ENCODE measurements at regions not wholly inside any gene's neighbourhood (a gene's known extent, or its start where the extent isn't known, plus 50 kb on each side); places are given as distances from the start of the nearest gene placed in this dataset.

DNA sequence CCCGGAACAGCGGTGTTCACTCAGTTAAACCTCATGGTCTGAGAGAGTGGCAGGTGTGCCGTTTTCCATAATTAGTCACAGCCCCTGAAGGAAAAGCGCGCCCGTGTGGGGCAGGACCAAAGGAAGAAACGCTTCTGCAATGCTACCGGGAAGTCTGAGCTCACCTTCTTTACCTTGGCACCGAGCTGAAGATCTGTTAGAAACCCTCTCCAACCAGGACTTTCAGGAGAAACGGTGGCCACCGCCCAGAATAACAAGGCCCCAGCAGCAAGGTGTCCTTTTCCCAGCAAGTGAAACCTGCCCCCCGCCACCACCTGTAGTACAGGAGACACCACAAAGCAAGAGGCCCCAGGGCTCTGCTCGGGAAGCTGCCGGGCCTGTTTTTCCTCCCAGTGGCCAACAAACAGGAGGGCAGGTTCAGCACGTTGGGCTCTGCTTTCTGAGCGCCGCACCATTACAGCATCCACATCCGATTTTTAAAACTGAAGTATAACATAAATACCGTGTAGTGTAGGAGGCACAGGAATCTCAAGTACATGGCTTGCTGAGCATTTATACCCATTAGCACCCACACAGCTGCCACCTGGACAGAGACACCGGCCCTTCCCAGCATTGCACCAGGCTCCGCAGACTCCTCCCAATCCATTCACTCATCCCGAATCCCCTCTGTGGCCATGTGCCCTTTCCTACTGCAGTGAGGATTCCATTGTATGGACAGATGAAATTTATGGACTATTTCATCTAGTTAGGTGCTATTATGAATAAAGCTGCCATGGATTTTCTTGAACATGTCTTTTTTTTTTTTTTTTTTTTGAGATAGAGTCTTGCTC is 121.8 kb upstream of the RIOK3 start:
- ATAC-seq (no peak), DNase-seq (no peak)
- Mint-ChIP-seq H3K27me3 (no peaks in the 10 kb centered on the region), H3K27ac (no peak overlapping the region), H3K4me1 (peaks cover 3% of the 10 kb centered on the region), H3K36me3 (ENCODE audit: low read depth) (no peaks in the 10 kb centered on the region), H3K4me3 (no peak overlapping the region)
- H3K9me3 ChIP-seq (ENCODE audit: control insufficient read depth, low read length, poor library complexity, severe bottlenecking), result no peaks in the 10 kb centered on the region

- no peaks in the 10 kb centered on the region for H3K36me3 Mint-ChIP-seq (ENCODE audit: low read depth)
- DNase-seq (no peak), ATAC-seq (no peak)
- H3K4me3 Mint-ChIP-seq, result no peak overlapping the region
- no peak overlapping the region for H3K27ac Mint-ChIP-seq
- H3K4me1 Mint-ChIP-seq, result peaks cover 3% of the 10 kb centered on the region
- no peaks in the 10 kb centered on the region for H3K27me3 Mint-ChIP-seq
- H3K9me3 ChIP-seq (ENCODE audit: control insufficient read depth, low read length, poor library complexity, severe bottlenecking), result no peaks in the 10 kb centered on the region
These were observed 120.7 kb upstream of the RIOK3 start for GRCh38 chr18:23332356-23332755.

- H3K4me1 Mint-ChIP-seq, result peaks cover 3% of the 10 kb centered on the region
- no peak overlapping the region for H3K4me3 Mint-ChIP-seq
- ATAC-seq, result no peak
These were observed 119.3 kb upstream of the RIOK3 start for GRCh38 chr18:23333827-23334226.

DNA sequence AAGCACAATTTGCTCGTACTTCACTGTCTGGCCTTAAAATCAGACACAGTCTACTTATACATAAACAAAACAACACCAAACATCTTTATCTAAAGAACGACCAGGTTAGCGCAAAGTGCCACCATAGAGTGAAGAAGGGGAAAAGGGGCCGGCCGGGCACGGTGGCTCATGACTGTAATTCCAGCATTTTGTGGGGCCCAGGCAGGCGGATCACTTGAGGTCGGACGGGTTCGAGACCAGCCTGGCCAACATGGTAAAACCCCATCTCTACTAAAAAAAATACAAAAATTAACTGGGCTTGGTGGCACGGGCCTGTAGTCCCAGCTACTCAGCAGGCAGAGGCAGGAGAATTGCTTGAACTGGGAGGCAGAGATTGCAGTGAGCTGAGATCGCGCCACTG is 118.5 kb upstream of the RIOK3 start:
- no peak for ATAC-seq
- Mint-ChIP-seq H3K27ac (no peak overlapping the region), H3K27me3 (no peaks in the 10 kb centered on the region), H3K4me1 (peaks cover 3% of the 10 kb centered on the region), H3K36me3 (ENCODE audit: low read depth) (no peaks in the 10 kb centered on the region), H3K4me3 (no peak overlapping the region)
- no peak for DNase-seq
- H3K9me3 ChIP-seq (ENCODE audit: control insufficient read depth, low read length, poor library complexity, severe bottlenecking), result no peaks in the 10 kb centered on the region

More at GRCh38 chr18:23333827-23334226, 119.3 kb upstream of the RIOK3 start:
- no peaks in the 10 kb centered on the region for H3K27me3 Mint-ChIP-seq
- no peaks in the 10 kb centered on the region for H3K9me3 ChIP-seq (ENCODE audit: control insufficient read depth, low read length, poor library complexity, severe bottlenecking)
- no peak overlapping the region for H3K27ac Mint-ChIP-seq
- no peaks in the 10 kb centered on the region for H3K36me3 Mint-ChIP-seq (ENCODE audit: low read depth)
- no peak for DNase-seq

GRCh38 chr18:23336101-23336500 is 117.0 kb upstream of the RIOK3 start:
- Mint-ChIP-seq H3K27me3 (no peaks in the 10 kb centered on the region), H3K4me1 (peaks cover 3% of the 10 kb centered on the region), H3K27ac (no peak overlapping the region), H3K4me3 (no peak overlapping the region), H3K36me3 (ENCODE audit: low read depth) (no peaks in the 10 kb centered on the region)
- H3K9me3 ChIP-seq (ENCODE audit: control insufficient read depth, low read length, poor library complexity, severe bottlenecking), result no peaks in the 10 kb centered on the region
- ATAC-seq, result no peak
- DNase-seq, result no peak

DNA sequence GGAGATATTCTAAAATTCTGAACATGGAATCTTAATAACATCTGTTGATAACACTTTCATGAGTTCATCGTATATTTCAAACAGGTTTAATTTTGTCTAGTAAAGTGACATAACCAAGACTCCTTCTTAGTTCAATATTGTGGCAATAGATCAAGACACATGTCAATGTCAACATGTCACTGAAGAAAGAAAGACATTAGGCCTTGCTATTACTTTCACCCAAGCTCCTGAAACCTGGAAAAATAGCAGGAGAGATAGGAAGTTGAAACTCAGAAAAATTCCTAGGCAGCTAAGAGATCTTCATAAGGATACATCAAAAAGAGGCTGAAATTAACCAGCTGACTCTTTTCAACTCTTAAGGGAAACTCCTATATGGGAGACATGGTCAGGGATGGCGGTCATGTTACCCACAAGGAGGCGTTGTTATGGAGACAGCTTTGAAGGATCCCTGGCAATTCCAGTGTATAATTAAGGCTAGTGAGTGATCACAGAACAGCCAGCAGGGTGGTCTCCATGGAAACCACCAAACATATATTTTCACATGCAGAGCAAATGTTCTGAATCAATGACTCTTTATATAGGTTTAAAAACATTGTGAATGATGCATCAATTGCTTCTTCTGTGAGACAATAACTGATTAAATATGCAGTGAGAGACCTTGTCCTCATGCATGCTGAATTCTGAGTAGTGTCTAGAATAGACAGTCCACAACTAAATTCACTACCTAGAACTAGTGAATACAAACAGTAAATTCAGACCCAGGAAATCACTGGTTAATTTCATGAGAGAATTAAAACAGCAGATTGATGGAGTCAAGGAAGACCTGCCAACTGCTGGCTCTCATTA is 115.3 kb upstream of the RIOK3 start:
- H3K4me3 Mint-ChIP-seq, result no peak overlapping the region
- no peaks in the 10 kb centered on the region for H3K9me3 ChIP-seq (ENCODE audit: control insufficient read depth, low read length, poor library complexity, severe bottlenecking)
- peaks cover 3% of the 10 kb centered on the region for H3K4me1 Mint-ChIP-seq
- H3K36me3 Mint-ChIP-seq (ENCODE audit: low read depth), result no peaks in the 10 kb centered on the region
- no peak overlapping the region for H3K27ac Mint-ChIP-seq
- ATAC-seq, result no peak
- no peak for DNase-seq
- no peaks in the 10 kb centered on the region for H3K27me3 Mint-ChIP-seq

- Mint-ChIP-seq H3K27me3 (no peaks in the 10 kb centered on the region), H3K36me3 (ENCODE audit: low read depth) (no peaks in the 10 kb centered on the region), H3K4me1 (peaks cover 3% of the 10 kb centered on the region), H3K4me3 (no peak overlapping the region), H3K27ac (no peak overlapping the region)
- ATAC-seq (no peak), DNase-seq (no peak)
- no peaks in the 10 kb centered on the region for H3K9me3 ChIP-seq (ENCODE audit: control insufficient read depth, low read length, poor library complexity, severe bottlenecking)
These were observed 112.4 kb upstream of the RIOK3 start for GRCh38 chr18:23340661-23341060.

DNA sequence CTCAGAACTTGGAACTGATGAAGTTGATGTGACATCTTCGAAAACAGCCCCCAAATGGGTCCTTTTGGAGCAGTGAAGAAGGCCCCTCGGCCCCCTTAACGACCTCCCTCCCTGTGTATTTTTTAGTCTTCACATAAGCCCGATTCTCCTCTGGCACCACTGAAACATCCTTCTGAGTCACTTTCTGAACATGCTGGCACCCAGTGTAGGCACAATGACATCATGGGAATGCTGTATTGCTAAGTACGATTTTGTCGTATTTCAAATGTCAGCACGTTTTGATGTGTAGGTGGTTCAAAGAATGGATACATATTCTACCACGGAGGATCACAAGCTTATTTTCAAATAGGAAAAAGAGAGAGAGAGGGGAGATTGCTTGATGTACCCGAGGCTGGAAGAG is 111.7 kb upstream of the RIOK3 start:
- no peak overlapping the region for H3K4me3 Mint-ChIP-seq
- peak overlapping the region; percentile 11 for H3K27ac Mint-ChIP-seq
- no peak for DNase-seq
- no peak for ATAC-seq
- peaks cover 3% of the 10 kb centered on the region for H3K4me1 Mint-ChIP-seq
- H3K36me3 Mint-ChIP-seq (ENCODE audit: low read depth), result no peaks in the 10 kb centered on the region
- no peaks in the 10 kb centered on the region for H3K9me3 ChIP-seq (ENCODE audit: control insufficient read depth, low read length, poor library complexity, severe bottlenecking)
- no peaks in the 10 kb centered on the region for H3K27me3 Mint-ChIP-seq

DNA sequence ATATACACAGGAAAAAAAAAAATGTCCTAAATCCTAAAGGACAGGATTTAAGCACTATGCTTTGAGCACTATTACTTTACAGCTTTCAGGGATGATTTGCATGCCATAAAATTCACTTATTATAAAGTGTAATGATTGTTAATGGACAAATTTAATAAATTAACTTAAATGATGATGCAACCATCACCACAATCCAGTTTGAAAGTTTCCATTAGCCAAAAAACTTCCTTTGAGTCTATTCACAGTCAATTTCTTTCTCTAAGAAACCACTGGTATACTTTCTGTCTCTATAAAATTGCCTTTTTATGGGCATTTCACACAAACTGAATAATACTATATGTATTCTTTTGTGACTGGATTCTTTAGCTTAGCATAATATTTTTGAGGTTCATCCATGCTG is 111.1 kb upstream of the RIOK3 start:
- no peak for ATAC-seq
- DNase-seq, result no peak
- H3K4me1 Mint-ChIP-seq, result peaks cover 3% of the 10 kb centered on the region
- H3K27me3 Mint-ChIP-seq, result no peaks in the 10 kb centered on the region
- H3K4me3 Mint-ChIP-seq, result no peak overlapping the region
- no peaks in the 10 kb centered on the region for H3K9me3 ChIP-seq (ENCODE audit: control insufficient read depth, low read length, poor library complexity, severe bottlenecking)
- no peak overlapping the region for H3K27ac Mint-ChIP-seq
- H3K36me3 Mint-ChIP-seq (ENCODE audit: low read depth), result no peaks in the 10 kb centered on the region

- Mint-ChIP-seq H3K36me3 (ENCODE audit: low read depth) (no peaks in the 10 kb centered on the region), H3K4me3 (no peak overlapping the region), H3K4me1 (peaks cover 3% of the 10 kb centered on the region), H3K27me3 (no peaks in the 10 kb centered on the region), H3K27ac (no peak overlapping the region)
- H3K9me3 ChIP-seq (ENCODE audit: control insufficient read depth, low read length, poor library complexity, severe bottlenecking), result no peaks in the 10 kb centered on the region
- ATAC-seq, result no peak
- DNase-seq, result no peak
These were observed 110.6 kb upstream of the RIOK3 start for GRCh38 chr18:23342506-23342905.

DNA sequence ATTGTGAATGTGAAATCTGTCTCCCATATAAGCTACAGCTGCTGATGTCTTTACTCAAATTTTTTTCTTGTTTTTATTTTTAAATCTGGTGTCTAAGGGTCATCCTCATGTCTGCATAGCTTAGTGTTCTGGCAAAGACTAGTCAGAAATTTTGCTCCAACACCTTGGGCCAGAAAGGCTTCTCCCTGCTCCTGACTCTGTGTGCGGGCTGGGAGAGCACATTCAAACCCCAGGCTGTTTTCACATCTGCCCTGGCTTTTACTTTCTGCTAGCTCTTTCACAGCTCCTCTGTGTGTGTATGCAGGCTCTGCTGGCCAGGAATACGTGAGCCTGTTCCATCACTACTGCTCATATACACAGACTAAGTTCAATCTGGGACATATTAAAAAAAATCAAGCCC is 102.9 kb upstream of the RIOK3 start:
- DNase-seq (no peak), ATAC-seq (no peak)
- Mint-ChIP-seq H3K4me3 (no peak overlapping the region), H3K27me3 (no peaks in the 10 kb centered on the region), H3K4me1 (peaks cover 3% of the 10 kb centered on the region), H3K27ac (no peak overlapping the region), H3K36me3 (ENCODE audit: low read depth) (peaks cover 7% of the 10 kb centered on the region)
- H3K9me3 ChIP-seq (ENCODE audit: control insufficient read depth, low read length, poor library complexity, severe bottlenecking), result no peaks in the 10 kb centered on the region

GRCh38 chr18:23351521-23351920 is 101.6 kb upstream of the RIOK3 start:
- Mint-ChIP-seq H3K4me1 (peaks cover 3% of the 10 kb centered on the region), H3K27me3 (no peaks in the 10 kb centered on the region), H3K27ac (no peak overlapping the region)

GRCh38 chr18:23352042-23352441 is 101.0 kb upstream of the RIOK3 start:
- H3K36me3 Mint-ChIP-seq (ENCODE audit: low read depth), result peaks cover 7% of the 10 kb centered on the region
- no peak for ATAC-seq

More at GRCh38 chr18:23351521-23351920, 101.6 kb upstream of the RIOK3 start:
- Mint-ChIP-seq H3K36me3 (ENCODE audit: low read depth) (peaks cover 7% of the 10 kb centered on the region), H3K4me3 (no peak overlapping the region)
- no peaks in the 10 kb centered on the region for H3K9me3 ChIP-seq (ENCODE audit: control insufficient read depth, low read length, poor library complexity, severe bottlenecking)
- DNase-seq (no peak), ATAC-seq (no peak)

More at GRCh38 chr18:23352042-23352441, 101.0 kb upstream of the RIOK3 start:
- no peak overlapping the region for H3K27ac Mint-ChIP-seq
- H3K4me3 Mint-ChIP-seq, result no peak overlapping the region
- no peak for DNase-seq
- H3K27me3 Mint-ChIP-seq, result no peaks in the 10 kb centered on the region
- H3K9me3 ChIP-seq (ENCODE audit: control insufficient read depth, low read length, poor library complexity, severe bottlenecking), result no peaks in the 10 kb centered on the region
- peaks cover 3% of the 10 kb centered on the region for H3K4me1 Mint-ChIP-seq

Data from T-helper 17 cell (primary cell).